ENCODE measurements at regions not wholly inside any gene's neighbourhood (a gene's known extent, or its start where the extent isn't known, plus 50 kb on each side); places are given as distances from the start of the nearest gene placed in this dataset.
"Not testable (repeated sequence)": the region's sequence is repeated elsewhere in the genome, so short reads cannot be mapped to it uniquely, and the experiment has no call there.

DNA sequence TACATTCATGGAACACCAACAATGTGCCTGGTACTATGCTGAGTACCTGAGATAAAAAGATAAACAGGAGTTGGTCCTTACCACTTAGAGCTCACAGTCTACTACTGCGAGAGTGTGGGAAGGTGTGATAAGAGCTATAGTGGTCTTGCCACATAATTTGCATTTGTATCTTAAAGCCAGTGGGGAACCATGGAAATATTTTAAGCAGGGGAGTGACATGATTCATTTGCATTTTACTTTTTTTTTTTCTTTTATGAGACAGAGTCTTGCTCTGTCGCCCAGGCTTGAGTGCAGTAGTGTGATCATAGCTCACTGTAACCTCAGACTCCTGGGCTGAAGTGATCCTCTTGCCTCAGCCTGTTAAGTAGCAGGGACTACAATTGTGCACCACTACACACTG is 53.6 kb downstream of the SRGAP2 start:
- DNase-seq: not testable (repeated sequence)

- DNase-seq: not testable (repeated sequence)
Observed at GRCh38 chr1:206261473-206261872, 58.1 kb downstream of the SRGAP2 start.

- DNase-seq: not testable (repeated sequence)
Observed at GRCh38 chr1:206262424-206262823, 59.1 kb downstream of the SRGAP2 start.

- DNase-seq: not testable (repeated sequence)
Observed at GRCh38 chr1:206264916-206265315, 61.6 kb downstream of the SRGAP2 start.

DNA sequence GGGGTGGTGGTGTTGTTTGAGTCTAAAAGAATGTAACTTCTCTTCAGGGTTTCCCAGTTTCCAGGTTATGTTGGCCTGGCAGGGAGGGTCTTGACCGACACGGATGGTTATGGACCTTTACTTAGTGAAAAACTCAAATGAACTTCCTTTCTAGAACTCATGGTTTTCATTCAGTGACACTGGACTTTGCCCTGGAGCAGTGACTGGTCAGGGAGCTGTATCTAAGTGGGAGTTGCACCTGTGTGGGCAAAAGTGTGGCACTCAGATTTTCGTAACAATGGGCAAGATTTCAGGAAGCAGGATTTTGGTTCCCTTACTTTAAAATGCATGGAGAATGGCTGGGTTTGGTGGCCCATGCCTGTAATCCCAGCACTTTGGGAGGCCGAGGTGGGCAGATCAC is 67.8 kb downstream of the SRGAP2 start:
- not testable (repeated sequence) for DNase-seq

- not testable (repeated sequence) for DNase-seq
Observed at GRCh38 chr1:206273104-206273503, 69.8 kb downstream of the SRGAP2 start.

DNA sequence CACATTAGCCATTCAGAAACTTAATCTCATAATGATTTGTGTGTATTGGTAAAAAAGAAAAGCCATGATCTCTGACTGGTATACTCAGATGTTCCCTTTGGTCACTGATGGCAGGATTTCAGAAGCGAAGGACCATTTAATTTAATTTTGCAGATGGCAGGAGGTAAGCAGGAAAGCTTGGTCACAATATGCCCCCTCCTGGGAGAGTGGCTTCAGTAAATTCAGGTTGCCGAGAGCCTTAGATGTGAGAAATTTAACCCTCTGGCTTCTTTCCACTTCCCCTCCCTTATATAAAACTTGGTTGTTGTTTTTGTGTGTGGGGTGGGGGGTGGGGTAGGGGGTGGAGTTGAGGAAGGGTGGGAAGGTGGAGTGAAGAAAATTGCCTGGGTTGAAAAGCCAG is 72.8 kb downstream of the SRGAP2 start:
- DNase-seq: not testable (repeated sequence)

GRCh38 chr1:206278683-206279082 is 75.3 kb downstream of the SRGAP2 start:
- DNase-seq: not testable (repeated sequence)

DNA sequence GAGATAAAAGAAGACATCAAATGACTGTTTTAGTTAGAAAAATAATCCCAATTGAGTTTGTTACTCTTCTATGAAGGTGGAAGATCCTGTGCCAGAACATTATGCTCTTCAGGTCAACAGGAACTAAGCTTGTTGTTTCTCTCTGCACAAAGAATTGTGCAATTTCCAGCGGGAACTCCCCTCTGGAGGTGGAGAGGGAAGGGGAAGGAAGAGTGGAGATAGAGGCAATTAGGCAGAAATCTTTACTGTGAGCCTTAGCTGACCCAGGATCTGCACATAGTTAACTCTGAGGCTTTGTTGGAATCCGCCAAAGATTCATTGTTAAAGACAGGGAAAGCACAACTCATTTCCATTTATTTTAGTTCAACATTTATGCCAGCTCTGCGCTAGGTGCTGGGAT is 77.3 kb downstream of the SRGAP2 start:
- DNase-seq: not testable (repeated sequence)

DNA sequence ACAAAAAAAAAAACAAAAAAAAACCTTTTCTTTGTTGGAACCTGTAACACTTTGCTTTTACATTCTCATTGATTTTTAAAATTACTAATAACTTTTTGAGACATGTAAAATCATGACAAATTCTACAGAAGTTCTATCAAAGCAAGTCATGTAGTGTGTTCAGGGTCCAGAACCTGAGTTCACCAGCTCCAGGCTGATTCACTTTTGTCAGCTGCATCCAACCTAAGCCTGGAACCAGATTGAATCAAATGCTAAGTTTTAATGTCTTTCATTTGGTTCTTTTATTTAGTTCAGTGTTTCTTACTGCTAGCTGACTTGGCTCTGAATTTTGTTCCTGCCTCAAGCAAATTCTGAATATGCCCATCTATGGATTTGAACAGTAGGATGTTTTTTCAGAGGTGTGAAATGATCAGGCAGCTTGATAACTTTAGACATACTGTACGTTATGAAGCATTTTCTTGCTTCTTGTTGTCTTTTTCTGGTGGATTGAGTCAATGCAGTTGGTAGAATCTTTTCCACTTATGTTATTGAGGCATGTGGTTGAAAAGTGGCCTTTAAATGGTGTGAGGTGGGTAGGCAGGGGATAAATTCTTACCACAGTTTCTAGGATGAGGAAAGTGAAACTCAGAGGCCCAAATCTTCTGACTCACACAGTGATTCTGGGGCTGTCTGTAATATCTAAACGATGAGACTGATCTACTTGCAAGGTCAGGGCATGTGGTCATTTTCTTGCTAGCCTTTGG is 78.7 kb downstream of the SRGAP2 start:
- not testable (repeated sequence) for DNase-seq

DNA sequence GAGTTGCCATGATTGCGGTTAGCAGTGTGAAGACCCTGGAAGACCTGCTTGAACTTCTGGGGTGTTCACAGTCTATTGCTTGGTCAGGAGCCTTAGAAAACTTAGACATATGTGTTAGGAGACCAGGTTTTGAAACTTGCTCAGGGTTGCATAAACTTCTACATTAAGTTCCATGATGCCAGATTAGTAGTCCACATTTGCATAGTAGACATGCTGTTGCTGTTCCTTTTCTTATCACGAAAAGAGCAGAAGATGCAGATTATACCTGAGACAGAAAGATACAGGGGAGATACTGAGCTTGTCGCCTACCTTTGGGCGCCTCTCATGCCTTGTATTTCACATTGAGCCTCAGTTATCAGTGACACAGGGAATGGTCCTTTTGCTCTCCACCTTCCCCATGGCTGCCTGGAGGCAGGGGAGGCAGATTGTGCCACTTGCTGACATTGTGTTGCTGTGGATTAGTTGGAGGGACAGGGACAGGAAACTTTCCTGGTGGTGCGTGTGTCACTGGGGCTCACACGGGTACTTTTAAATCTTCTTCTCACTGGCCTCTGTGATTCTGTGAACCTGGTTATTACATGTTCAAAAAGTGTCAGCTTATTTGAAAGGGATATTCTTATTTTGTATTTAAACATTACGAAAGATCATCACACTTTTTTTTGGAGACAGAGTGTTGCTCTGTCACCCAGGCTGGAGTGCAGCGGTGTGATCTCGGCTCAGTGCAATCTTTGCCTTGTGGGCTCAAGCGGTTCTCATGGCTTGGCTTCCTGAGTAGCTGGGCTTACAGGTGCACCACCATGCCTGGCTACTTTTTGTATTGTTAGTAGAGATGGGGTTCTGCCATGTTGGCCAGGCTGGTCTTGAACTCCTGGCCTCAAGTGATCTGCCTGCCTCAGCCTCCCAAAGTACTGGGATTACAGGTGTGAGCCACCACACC is 82.0 kb downstream of the SRGAP2 start:
- DNase-seq: not testable (repeated sequence)

GRCh38 chr1:206287759-206288158 is 84.4 kb downstream of the SRGAP2 start:
- not testable (repeated sequence) for DNase-seq

DNA sequence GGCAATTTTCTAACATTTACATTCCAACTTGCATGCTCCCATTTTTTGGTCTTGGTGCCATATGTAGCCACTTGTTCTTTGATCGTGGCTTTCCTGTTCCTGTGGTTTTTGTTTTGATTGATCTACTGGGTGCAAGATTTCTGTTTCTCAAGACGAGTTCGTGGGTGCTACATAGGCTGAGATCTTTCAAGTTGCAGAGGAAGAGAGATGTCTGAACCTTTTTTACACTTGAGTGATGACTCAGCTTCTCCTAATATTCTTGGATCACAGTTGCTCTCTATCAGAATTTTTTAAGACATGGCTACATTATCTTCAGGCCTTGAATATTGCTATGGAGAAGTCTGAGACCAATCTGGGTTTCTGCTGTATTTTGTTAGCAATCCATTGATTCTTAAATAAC is 85.1 kb downstream of the SRGAP2 start:
- not testable (repeated sequence) for DNase-seq

- DNase-seq: not testable (repeated sequence)
Observed at GRCh38 chr1:206297145-206298031, 94.0 kb downstream of the SRGAP2 start.

GRCh38 chr1:206298032-206298392 is 94.7 kb downstream of the SRGAP2 start:
- DNase-seq: not testable (repeated sequence)

DNA sequence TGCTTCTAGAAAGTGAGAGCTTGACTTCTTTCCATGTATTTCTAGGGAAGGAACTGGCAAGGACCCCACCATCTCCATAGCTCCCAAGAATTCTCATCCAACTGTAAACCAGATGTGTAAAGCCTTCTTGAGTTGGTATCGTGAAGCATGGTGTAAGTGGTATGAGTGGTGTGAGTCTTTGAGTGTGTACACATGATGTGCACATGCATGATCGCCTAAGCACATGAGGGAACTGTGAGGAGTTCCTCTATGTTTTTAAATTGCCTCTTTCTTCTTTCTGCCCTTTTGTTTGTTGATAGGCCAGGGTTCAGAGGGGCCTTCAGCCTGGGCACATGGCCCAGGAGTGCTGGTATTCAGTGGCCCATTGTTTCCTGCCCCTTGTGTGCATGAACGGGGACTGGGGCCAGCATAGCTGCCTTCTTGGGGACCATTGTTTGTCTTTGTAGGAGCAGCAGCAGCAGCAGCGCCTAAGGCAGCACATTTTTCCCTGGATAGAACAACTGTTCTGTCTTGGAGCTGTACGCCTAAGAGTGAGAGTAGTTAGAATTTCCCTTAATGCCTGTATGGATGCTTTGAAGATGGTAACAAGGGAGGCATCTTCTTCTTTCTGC is 95.9 kb downstream of the SRGAP2 start:
- not testable (repeated sequence) for DNase-seq

- not testable (repeated sequence) for DNase-seq
Observed at GRCh38 chr1:206299942-206300341, 96.6 kb downstream of the SRGAP2 start.

DNA sequence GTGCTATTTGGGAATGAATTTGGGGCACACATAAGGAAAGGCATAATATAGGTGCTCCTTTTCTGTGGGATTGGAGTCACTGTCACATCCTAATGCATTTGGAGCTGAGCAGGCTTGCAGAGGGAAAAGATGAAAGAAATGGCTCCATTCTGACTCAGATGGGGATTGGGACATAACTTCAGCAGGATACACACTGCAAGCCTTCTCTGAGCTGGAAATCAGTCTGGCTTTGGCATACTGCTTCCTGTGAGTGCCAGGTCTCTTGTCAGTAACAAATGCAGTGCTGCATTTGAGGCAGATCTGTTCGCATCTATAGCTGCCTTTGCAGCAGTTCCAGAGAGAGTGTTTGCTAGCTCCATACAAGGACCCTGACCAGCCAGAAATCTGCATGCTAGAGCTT is 98.7 kb downstream of the SRGAP2 start:
- DNase-seq: not testable (repeated sequence)

- not testable (repeated sequence) for DNase-seq
Observed at GRCh38 chr1:206307442-206307841, 104.1 kb downstream of the SRGAP2 start.

- DNase-seq: not testable (repeated sequence)
Observed at GRCh38 chr1:206310948-206311347, 107.6 kb downstream of the SRGAP2 start.

GRCh38 chr1:206311611-206312273 is 108.4 kb downstream of the SRGAP2 start:
- not testable (repeated sequence) for DNase-seq

DNA sequence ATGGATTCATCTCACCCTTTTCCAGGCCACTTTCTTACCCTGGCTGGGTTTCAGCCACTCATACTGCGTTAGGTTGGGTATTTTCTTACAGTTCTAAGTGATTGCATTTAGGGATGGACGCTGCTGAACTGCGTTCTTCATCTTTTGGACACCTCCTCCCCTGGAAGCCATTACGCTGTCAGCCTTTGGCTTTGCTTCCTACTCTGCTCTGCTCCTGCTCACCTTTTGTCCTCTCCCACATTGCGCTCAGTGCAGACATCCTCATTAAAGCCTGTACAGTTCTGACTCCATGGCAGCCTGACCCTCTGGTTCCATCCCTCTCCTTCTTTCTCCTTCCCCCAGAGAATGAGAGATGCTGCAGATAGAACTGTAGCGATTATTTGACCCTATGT is 108.9 kb downstream of the SRGAP2 start:
- not testable (repeated sequence) for DNase-seq

All from CD4-positive, alpha-beta T cell treated with Interleukin-21 for 1 hour (primary cell).